ENCODE measurements at regions not wholly inside any gene's neighbourhood (a gene's known extent, or its start where the extent isn't known, plus 50 kb on each side); places are given as distances from the start of the nearest gene placed in this dataset.
"Not testable (repeated sequence)": the region's sequence is repeated elsewhere in the genome, so short reads cannot be mapped to it uniquely, and the experiment has no call there.

GRCh38 chr14:30471980-30472379, 87.0 kb upstream of the G2E3 start:
- no peaks in the 10 kb centered on the region for H3K36me3 ChIP-seq
- H3K4me1 ChIP-seq, result no peaks in the 10 kb centered on the region
- TF ChIP-seq POLR2A (IDR thresholded peaks at IDR 0.05), result no peak
- TF ChIP-seq CTCF (IDR thresholded peaks at IDR 0.05), result no peak
- no peaks in the 10 kb centered on the region for H3K27me3 ChIP-seq
- intact Hi-C loops (cut with DNase I), result no loop called here
- H3K4me3 ChIP-seq, result no peak overlapping the region
- H3K9me3 ChIP-seq, result no peaks in the 10 kb centered on the region
- DNase-seq, result no peak
- H3K27ac ChIP-seq, result no peak overlapping the region

- H3K4me1 ChIP-seq; H3K27ac ChIP-seq; H3K27me3 ChIP-seq; H3K4me3 ChIP-seq; DNase-seq; intact Hi-C loops (cut with DNase I); H3K9me3 ChIP-seq; H3K36me3 ChIP-seq: not testable (repeated sequence)
- WGBS, 2 donors, result 95 to 96% methylated on average over 11 to 13 of the region's 36 CpGs
Observed at GRCh38 chr14:30473846-30474696, 84.9 kb upstream of the G2E3 start.

- Histone ChIP-seq H3K27ac (no peak overlapping the region), H3K9me3 (no peaks in the 10 kb centered on the region), H3K4me3 (no peak overlapping the region), H3K36me3 (no peaks in the 10 kb centered on the region), H3K4me1 (no peaks in the 10 kb centered on the region), H3K27me3 (no peaks in the 10 kb centered on the region)
- intact Hi-C loops (cut with DNase I), result no loop called here
- DNase-seq, result no peak
- no peak for TF ChIP-seq CTCF (IDR thresholded peaks at IDR 0.05)
- no peak for TF ChIP-seq POLR2A (IDR thresholded peaks at IDR 0.05)
- 71 to 81% methylated on average over 1 of the region's 1 CpG for WGBS, 2 donors
Observed at GRCh38 chr14:30482276-30482675, 76.7 kb upstream of the G2E3 start.

GRCh38 chr14:30484201-30484600, 74.8 kb upstream of the G2E3 start:
- TF ChIP-seq POLR2A (IDR thresholded peaks at IDR 0.05), result no peak
- no peak for TF ChIP-seq CTCF (IDR thresholded peaks at IDR 0.05)
- Histone ChIP-seq H3K27me3 (no peaks in the 10 kb centered on the region), H3K4me1 (no peaks in the 10 kb centered on the region), H3K4me3 (no peak overlapping the region), H3K27ac (no peak overlapping the region), H3K9me3 (no peaks in the 10 kb centered on the region), H3K36me3 (no peaks in the 10 kb centered on the region)
- intact Hi-C loops (cut with DNase I), result no loop called here
- WGBS, 2 donors, result 72 to 77% methylated on average over 3 of the region's 3 CpGs
- no peak for DNase-seq

GRCh38 chr14:30484976-30485375, 74.0 kb upstream of the G2E3 start:
- intact Hi-C loops (cut with DNase I), result no loop called here
- Histone ChIP-seq H3K4me3 (no peak overlapping the region), H3K36me3 (no peaks in the 10 kb centered on the region), H3K4me1 (no peaks in the 10 kb centered on the region), H3K27me3 (no peaks in the 10 kb centered on the region), H3K27ac (no peak overlapping the region), H3K9me3 (no peaks in the 10 kb centered on the region)
- 74 to 81% methylated on average over 1 of the region's 1 CpG for WGBS, 2 donors
- DNase-seq, result no peak
- TF ChIP-seq POLR2A (IDR thresholded peaks at IDR 0.05) (no peak), CTCF (IDR thresholded peaks at IDR 0.05) (no peak)

- 57 to 65% methylated on average over 1 of the region's 1 CpG for WGBS, 2 donors
- H3K27me3 ChIP-seq, result no peaks in the 10 kb centered on the region
- H3K27ac ChIP-seq, result no peak overlapping the region
- no peaks in the 10 kb centered on the region for H3K4me1 ChIP-seq
- no peaks in the 10 kb centered on the region for H3K36me3 ChIP-seq
- no peak overlapping the region for H3K4me3 ChIP-seq
- intact Hi-C loops (cut with DNase I), result no loop called here
- no peaks in the 10 kb centered on the region for H3K9me3 ChIP-seq
- DNase-seq, result no peak
- no peak for TF ChIP-seq CTCF (IDR thresholded peaks at IDR 0.05)
- no peak for TF ChIP-seq POLR2A (IDR thresholded peaks at IDR 0.05)
Observed at GRCh38 chr14:30496852-30497251, 62.1 kb upstream of the G2E3 start.

Data from esophagus squamous epithelium (tissue), 5 donors.